Thoracic aorta (tissue), 2 donors: ENCODE measurements at regions not wholly inside any gene's neighbourhood (a gene's known extent, or its start where the extent isn't known, plus 50 kb on each side); places are given as distances from the start of the nearest gene placed in this dataset.

Experiments
- ATAC-seq: fragments of 150-250 bp; one replicate; pipeline ENCODE4 v1.8.0; 2017; ENCODE audit warnings: low read depth; ENCODE audit not compliant: insufficient number of reproducible peaks, low FRiP score
- DNase-seq: peaks from one replicate; pipeline ENCODE4 v3.0.0-alpha.2; 2020; ENCODE audit warnings: low spot score
- H3K27ac ChIP-seq, 2 donors: fragments of 200-600 bp; sonication (generic); 1 replicate in 1 of 2; 2 replicates in 1 of 2; pipeline ENCODE4 v1.5.1; 2016; ENCODE audit warnings: mild to moderate bottlenecking in 2 of 2, moderate library complexity in 2 of 2
- H3K27me3 ChIP-seq: fragments of 200-600 bp; sonication (generic); replicated peaks from 2 replicates; pipeline ENCODE4 v1.6.0; 2016; ENCODE audit warnings: mild to moderate bottlenecking; ENCODE audit not compliant: insufficient read depth
- H3K36me3 ChIP-seq: fragments of 200-600 bp; sonication (generic); one replicate; pipeline ENCODE4 v1.5.1; 2016
- H3K4me1 ChIP-seq, 2 donors: fragments of 200-600 bp; sonication (generic); 1 replicate in 1 of 2; 2 replicates in 1 of 2; pipeline versions ENCODE4 v1.5.1 to v1.6.0; 2016; ENCODE audit warnings: low read depth in 2 of 2, mild to moderate bottlenecking in 1 of 2; ENCODE audit not compliant: control insufficient read depth in 1 of 2
- H3K4me3 ChIP-seq: fragments of 200-600 bp; sonication (generic); 2 replicates; pipeline ENCODE4 v1.5.1; 2016; ENCODE audit warnings: mild to moderate bottlenecking
- H3K9me3 ChIP-seq: fragments of 200-600 bp; sonication (generic); 2 replicates; pipeline ENCODE4 v1.5.1; 2016
- CTCF ChIP-seq: fragments of 200-600 bp; sonication (generic); IDR thresholded peaks from one replicate; pipeline ENCODE4 v1.5.1; 2019; ENCODE audit warnings: antibody characterized with exemption

DNA sequence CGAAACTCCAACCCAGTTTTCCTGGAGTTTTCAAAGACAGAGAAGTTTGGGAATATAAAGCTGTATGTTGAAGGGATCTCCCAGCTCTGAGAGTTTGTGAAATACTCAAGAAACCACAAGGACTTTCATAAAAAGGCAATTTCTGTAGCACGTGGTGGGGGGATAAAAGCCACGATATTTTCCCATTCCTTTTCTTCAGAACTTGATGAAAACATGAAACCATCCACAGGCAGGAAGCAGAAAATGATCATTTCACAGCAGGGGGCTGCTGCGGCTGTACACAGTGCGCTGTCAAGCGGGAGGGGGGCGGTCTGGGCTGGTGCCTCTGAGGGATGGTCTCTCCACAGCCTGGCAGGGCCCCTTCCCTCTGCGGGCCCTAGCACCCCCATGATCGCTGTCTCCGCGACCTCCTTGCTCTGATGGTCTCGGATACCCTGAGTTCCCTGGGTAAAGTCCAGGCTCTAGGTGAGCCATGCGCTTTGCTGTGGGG lies 423.2 kb downstream of the MN1 start:
- DNase-seq (no peak), ATAC-seq (no peak)
- Histone ChIP-seq H3K27ac (no peak overlapping the region), H3K27me3 (no peaks in the 10 kb centered on the region), H3K9me3 (no peaks in the 10 kb centered on the region), H3K4me3 (no peak overlapping the region), H3K4me1 (no peaks in the 10 kb centered on the region), H3K36me3 (no peaks in the 10 kb centered on the region)
- no peak for TF ChIP-seq CTCF

GRCh38 chr22:27378995-27379394 lies 422.6 kb downstream of the MN1 start:
- Histone ChIP-seq H3K36me3 (no peaks in the 10 kb centered on the region), H3K27me3 (no peaks in the 10 kb centered on the region), H3K4me1 (no peaks in the 10 kb centered on the region), H3K27ac (no peak overlapping the region), H3K9me3 (no peaks in the 10 kb centered on the region), H3K4me3 (no peak overlapping the region)
- TF ChIP-seq CTCF: no peak
- no peak for ATAC-seq
- no peak for DNase-seq

GRCh38 chr22:27380855-27381254 lies 420.7 kb downstream of the MN1 start:
- H3K4me1 ChIP-seq: no peaks in the 10 kb centered on the region
- H3K4me3 ChIP-seq: no peak overlapping the region
- TF ChIP-seq CTCF: no peak

GRCh38 chr22:27381552-27381951 lies 420.0 kb downstream of the MN1 start:
- no peak overlapping the region for H3K4me3 ChIP-seq
- H3K4me1 ChIP-seq: no peaks in the 10 kb centered on the region
- no peak for ATAC-seq
- no peak overlapping the region for H3K27ac ChIP-seq
- H3K27me3 ChIP-seq: no peaks in the 10 kb centered on the region
- H3K9me3 ChIP-seq: no peaks in the 10 kb centered on the region
- DNase-seq: no peak
- H3K36me3 ChIP-seq: no peaks in the 10 kb centered on the region
- no peak for TF ChIP-seq CTCF

More at GRCh38 chr22:27380855-27381254, 420.7 kb downstream of the MN1 start:
- Histone ChIP-seq H3K9me3 (no peaks in the 10 kb centered on the region), H3K36me3 (no peaks in the 10 kb centered on the region), H3K27ac (no peak overlapping the region), H3K27me3 (no peaks in the 10 kb centered on the region)
- ATAC-seq (no peak), DNase-seq (no peak)

GRCh38 chr22:27381960-27382742 lies 419.4 kb downstream of the MN1 start:
- no peak overlapping the region for H3K4me3 ChIP-seq
- no peaks in the 10 kb centered on the region for H3K9me3 ChIP-seq
- no peak for DNase-seq
- TF ChIP-seq CTCF: no peak
- no peak overlapping the region for H3K27ac ChIP-seq
- H3K27me3 ChIP-seq: no peaks in the 10 kb centered on the region
- no peaks in the 10 kb centered on the region for H3K4me1 ChIP-seq
- H3K36me3 ChIP-seq: no peaks in the 10 kb centered on the region
- ATAC-seq: no peak
